ENCODE measurements at regions not wholly inside any gene's neighbourhood (a gene's known extent, or its start where the extent isn't known, plus 50 kb on each side); places are given as distances from the start of the nearest gene placed in this dataset.

DNA sequence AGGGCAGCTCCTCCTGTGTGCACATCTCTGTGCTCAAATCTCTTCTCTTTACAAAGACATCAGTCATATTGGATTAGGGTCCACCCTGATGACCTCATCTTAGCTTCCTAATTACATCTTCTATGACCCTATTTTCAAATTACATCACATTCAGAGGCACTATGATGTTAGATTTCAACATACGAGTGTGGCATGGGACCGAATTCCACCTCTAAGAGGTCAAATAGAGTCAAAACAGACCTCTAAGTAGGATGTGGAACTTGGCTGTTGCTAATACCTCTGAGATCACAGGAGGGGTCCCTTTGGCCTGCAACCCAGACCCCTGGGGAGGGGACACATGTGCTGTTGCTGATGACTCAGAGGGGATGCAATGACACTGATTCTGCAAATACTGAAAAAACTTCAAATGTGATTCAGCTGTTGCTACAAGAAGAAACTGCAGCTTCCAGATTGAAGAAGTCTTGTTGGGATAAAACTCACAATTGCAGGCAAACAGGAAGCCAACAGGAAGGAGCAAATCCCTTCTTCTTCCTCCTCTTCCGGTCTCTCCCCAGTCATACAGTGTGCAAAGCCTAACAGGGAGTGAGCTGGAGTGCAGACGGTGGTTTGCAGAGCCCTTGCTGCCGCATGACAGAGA, 216.2 kb downstream of the MYLK4 start:
- no peak for DNase-seq

DNA sequence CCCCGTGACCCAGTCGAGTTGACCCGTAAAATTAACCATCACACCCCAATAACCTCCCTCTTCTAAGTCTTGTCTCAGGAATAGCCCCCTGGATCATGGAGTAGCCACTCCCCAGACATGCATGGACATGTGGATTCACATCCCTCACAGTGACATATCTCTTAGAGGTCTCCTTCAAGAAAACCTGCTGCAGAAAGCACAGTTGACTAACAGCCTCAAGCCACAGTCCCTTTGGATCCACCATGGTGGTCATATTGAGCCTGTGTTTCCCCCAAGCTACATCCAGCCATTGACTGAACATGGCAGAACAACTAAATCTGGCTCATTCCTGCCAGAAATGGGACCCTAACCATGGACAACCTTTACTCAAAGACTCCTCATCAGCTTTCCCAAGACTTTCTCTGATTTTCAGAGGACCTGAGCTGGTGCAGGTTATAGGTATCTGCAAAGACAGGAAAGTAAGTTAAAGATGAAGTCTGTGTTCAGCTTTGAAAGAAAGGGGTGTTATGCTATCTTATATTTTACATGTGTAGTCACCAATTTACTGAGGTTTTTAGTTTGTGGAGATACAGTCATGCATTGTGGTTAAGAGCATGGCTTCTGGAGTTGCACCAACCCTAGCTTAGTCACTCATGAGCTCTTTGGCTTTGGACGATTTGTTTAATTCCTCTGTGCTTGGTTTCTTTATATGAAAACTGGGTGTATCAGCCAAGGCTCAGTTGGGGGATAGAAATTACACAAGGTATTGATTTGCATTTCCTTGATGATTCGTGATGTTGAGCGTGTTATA, 219.1 kb downstream of the MYLK4 start:
- no peak for DNase-seq

DNA sequence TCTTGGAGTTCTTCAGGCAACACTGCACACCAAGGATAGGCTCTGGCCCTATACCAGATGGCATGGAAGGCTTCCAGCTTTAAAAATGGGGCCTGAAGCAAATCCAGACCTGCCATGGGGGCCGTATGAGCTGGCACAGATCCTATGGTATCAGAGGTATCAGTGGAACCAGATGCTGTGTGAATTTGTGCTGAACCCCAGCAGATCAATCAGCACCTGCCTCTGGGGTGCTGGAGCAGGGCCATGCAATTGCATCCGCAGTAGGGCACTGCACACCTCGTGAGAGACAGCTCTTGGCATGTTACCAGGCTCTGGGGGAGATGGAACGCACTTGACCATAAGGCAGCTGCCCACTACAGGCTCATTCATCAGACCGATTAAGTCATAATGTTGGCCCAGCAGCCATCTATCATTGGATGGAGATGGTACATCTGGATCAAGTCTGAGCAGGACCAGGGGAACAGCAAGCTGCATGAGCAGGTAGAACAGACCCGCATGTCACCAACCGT, 221.5 kb downstream of the MYLK4 start:
- DNase-seq: no peak

DNA sequence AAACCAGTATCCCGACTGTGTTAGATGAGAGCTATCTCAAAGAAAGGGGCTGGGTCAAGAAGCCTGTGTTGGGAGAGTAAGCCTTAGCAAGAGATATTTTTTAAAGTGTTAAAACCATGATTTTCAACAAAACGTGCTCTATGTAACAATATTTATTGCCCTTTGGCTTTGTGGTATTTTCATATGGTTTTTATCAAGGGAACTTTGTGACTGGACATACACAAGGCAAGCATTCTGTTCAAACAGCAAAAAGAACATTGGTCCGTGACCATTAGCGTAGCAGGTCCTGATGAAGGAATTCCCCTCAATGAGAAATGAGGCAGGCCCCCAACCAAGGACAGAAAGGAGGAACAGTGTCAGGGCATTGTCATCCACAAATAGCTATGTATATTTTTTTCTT, 222.6 kb downstream of the MYLK4 start:
- no peak for DNase-seq

DNA sequence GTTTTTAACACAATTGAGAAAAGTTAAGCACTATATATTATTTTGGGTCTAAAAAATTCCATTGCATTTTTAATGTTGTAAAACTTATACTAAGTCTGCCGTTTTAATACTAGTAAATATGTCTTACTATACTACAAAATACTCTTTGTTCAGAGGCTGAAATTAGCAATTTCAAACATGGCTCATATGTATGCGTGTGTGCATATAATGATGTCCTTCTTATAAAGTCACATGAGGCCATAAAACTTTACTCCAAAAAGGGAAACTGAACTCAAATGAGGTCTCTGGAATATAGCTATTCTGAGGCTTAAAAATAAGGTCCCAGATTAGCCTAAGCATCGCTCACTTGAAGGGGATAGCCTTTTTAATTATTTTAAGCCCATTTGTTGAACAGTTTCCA, 224.0 kb downstream of the MYLK4 start:
- no peak for DNase-seq

DNA sequence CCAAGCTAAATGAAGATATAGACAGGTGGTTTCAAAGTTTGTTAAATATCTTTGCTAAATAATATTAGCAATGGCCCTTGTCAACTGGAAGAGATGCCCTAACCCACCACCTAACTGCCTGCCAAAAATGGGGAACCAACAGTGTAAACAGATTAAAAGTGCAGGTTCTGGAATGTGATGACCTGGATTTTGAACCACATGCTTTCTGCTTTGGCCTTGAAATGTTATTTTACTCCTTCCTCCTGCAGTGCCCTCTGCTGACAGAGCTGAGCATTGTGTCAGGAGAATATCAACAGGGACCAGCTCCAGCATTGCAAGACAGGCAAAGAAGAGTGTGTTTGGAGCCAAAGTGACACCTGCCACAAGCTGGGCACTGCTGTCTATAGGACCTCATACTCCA, 226.6 kb downstream of the MYLK4 start:
- DNase-seq: no peak

DNA sequence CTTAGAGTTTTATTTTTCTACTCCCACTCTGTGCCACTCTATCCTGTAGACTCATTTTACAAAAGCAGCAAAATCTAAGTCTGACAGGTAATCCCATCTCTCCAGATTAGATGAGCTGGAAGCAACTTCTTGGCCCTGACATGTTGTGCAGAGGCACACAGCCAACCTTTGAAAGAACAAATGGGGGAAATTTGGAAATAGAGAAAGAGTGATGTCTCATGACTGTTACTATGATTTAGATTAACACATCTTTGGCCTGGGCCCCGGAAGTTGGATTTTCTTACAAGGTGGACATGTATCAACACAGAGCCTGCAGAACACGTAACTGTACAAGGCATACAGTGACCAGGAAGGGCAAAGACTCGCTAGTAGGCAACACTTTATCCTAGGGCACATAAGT, 227.7 kb downstream of the MYLK4 start:
- no peak for DNase-seq

DNA sequence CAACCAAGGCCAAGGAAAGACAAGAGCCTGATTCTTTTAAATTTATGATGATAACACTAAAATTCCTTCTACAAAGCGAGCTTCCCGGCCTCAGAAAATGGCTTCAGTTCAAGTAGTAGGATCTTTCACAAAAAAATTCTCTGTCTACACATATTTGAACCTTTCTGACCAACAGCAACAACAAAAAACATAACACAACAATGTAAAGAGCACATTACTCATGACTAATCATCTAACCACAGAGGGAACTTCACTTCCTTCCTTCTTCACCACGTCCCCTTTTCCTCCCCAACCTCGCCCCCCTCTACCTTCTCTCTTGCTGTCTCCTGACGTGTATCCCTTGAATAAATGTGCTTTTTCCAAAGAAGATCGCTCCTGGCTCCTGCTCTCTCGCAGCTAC, 228.2 kb downstream of the MYLK4 start:
- DNase-seq: no peak

DNA sequence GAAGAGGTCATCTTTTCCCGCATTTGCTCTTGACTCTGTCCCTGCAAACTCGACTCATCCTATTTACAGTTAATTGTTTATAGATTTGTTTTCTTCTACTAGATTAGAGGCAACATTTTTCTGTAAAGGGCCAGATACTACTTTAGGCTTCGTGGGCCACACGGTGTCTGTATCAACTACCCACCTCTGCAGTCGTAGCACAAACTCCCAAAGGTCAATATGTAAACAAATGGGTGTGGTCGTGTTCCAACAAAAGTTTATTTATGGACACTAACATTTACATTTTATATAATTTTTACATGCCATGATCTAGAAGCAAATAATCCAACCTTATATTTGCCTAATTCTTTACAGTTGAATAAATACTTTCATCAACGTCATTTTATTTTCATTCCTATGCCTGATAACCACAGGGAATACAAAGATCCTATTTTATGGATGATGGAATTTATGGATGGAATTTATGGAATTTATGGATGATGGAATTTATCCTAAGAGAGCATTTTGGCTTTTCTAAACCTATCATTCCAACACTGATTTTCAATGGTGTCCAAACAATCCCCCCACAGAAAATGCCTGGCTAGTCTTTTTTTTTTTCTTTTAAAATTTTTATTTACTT, 232.8 kb downstream of the MYLK4 start:
- no peak for DNase-seq

DNA sequence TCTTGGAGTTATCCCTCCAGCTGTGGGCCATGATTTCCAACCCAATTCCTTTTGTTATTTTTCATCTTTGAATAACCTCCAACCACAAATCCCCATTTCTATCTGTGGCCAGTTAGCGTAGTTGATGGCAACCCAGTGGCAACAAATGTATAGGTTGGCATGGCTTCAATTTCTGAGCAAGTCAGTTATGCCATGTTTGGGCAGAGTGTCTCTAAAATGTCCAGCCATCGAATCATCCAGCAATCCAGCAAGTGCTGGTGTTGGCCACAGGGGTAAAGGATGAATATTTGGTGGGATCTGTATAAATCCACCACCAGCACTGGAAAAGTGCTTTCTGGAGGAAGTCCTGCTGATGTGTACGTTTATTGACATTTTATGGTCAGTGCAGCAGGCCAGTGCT, 233.3 kb downstream of the MYLK4 start:
- no peak for DNase-seq

DNA sequence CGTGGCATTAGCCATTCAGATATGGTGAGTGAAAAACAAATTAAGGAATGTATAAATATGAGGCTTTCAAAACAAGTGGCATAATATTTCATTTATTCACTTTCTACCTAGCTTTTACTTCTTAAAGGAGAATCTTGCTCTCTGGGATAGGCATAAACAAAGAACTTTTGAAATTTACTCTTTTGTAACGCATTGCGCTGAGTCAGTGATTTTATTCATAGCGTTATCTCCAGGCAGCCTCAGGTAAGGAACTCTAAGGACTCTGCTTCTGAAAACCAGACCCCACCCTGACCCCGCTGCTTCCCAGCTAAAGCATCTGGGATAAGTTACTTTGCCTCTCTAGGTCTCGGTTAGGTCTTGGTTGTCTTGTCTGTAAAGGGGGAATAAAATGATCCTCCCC, 234.7 kb downstream of the MYLK4 start:
- no peak for DNase-seq

DNA sequence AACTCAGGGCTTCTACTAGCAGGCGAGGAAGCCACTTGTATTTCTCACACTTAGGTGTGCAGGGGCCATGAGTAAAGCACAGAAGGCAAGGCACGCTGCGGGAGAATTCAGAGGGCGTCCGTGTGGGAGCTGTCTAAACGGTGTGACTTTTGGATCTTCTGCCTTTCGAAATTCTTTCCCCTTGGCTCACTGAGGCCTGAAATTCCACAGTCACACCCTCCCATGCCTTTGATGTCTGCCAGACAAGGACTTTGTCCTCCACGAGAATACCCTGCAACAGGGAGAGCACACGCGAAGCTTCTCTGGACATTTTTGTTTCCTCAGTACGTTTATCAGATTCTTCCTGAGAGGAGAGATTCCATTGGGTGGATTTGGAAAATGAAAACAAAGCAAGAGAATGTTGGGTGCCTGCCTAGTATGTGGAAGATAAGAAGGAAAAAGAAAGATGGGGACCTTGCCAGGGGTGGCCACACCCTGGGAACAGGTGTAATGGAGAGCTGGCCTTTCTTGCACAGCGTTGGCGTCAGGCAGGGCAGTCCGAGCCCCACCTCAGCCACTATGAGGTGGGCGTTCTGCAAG, 235.7 kb downstream of the MYLK4 start:
- no peak for DNase-seq

DNA sequence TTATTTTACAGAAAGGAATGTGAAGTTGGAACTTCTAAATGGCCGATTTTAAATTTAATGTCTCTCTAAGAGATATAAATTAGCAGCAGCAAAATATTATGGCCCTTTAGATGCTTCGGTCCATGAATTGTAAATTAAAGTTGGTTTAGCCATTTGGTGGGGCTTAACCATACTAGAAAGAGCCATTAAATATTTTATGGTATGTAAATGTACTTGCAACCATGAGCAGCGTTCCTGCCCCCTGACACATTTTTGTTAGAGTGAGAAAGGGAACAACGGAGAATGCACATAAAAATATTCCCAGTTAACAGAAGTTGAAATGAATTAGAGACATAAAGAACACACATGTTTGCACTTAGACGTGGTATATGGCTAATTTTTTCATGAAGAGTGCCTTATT, 237.9 kb downstream of the MYLK4 start:
- no peak for DNase-seq

DNA sequence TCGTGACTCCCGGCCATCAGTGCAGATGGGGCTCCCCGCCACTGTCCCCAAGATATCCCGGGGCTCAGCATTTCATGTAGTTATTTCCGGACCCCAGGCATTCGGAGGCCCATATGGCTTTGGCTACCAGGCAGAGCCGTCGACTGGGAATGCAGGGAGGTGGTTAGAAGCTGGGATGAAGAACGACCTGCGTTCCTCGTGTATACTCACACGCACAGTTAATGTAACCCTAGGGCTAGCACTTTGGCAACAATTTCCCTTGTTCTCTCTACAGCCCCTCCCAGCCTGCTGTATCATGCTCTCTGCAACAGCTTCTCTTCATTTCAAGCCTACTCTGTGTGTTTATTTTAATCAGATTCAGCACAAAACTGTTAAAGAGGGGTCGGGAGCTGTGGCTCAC, 240.4 kb downstream of the MYLK4 start:
- DNase-seq: no peak

DNA sequence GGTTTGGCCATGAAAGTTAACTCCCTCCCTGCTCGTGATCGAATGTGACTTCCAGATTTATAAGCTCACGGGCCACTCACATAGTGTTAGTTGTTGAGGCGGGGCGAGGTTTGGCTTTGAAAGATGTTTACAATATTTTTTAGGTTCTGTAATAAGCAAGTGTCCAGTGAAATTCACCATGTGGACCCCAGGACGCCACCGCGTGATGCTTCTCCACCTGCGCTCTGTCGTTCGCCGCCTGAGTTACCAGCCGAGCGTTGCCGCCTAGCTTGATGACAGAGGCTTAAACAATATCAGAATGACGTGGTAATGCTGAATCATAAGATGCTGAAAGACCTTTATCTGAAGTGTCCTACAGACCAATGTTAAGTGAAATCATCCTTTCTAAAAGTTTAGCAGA, 241.0 kb downstream of the MYLK4 start:
- no peak for DNase-seq

DNA sequence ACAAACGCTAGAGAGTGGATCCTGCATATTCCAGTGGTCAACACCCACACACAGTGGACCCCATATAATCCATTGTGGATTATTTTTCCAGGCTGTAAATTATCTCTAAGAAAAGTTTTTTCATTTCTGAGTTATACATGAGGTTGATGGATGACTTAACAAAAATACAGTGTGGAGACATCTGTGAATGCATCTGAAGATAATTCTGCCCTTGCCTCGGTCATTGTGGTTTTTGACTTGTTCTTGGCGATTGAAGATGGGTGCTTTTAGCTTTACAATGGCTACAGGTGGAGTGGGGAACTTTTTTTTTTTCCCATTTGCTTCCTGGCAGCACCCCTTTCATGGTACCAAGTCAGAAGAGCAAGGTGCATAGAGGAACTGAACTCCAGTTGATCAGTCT, 242.7 kb downstream of the MYLK4 start:
- DNase-seq: no peak

DNA sequence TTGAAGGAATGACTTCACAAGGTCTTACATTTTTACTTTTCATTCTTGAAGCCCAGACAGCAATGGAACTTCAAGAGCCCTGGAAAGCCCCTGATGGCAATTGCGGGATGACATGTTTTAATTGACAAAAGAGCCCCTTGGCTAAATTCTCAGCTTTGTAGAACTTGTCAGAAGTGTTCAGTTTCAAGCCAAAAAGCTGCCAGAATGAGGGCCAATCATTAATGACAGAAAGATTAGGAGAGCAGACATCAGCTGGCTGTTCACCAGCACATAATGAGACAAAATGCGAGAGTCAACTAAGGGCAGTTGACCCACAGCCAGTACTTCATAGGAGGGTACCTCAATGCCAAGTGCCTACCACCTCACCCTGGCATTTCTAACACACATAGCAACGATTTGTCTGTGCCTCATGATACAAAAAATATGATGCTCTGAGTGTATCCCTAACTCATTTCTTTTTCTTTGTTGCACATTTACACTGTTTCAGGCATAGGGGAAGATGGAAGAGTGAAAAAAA, 243.1 kb downstream of the MYLK4 start:
- no peak for DNase-seq

DNA sequence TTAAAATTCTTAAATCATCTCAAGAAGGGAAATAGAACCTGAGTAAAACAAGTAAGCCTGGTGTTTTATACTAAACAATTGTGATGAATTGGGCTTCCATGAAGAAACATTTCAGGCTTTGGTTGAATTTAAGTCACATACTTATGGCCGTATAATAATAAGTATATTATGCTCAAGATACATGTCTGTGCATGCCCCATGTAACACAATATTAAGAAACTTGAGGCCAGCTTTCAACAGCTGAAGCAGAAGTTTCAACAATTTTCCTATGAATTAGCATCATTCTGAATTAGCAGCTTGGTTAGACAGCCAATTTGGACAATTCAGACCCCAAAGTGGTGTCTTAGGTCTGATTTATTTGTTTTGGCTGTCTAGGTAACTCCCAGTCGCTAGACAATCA, 243.7 kb downstream of the MYLK4 start:
- no peak for DNase-seq

DNA sequence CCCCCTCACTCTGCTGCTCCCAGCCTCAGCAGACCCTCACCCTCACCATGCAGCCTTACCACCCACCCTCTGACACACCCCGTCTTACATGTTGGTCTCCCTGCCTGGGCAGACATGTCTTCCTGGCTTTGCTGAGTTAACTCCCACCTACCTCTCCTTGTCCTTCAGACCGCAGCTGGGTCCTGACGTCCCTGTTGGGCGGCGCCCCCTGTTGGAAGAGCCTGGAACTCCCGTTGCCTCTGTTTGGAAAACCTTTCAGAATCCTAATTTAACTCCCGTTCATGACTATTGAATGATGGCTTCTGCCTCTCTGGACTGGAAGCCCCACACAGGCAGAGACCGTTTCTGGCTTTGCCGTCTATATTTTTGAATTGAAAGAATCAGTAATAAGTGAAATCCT, 245.1 kb downstream of the MYLK4 start:
- DNase-seq: no peak

DNA sequence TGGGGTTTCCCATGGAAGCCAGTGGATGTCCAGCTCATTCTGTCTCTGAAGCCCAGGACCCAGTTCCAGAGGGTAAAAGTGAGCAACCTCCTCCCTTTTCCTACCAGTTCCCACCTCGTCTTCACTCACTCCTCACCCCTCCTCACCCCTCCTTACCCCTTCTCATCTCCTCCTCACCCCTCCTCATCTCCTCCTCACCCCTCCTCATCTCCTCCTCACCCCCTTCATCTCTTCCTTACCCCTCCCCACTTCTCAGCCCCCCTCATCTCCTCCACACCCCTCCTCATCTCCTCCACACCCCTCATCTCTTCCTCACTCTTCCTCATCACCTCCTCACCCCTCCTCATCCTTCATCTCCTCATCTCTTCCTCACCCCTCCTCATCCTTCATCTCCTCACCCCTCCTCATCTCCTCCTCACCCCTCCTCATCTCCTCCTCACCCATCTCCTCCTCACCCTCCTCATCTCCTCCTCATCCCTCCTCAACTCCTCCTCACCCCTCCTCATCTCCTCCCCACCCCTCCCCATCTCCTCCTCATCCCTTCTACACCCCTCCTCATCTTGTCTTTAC, 246.1 kb downstream of the MYLK4 start:
- DNase-seq: no peak

DNA sequence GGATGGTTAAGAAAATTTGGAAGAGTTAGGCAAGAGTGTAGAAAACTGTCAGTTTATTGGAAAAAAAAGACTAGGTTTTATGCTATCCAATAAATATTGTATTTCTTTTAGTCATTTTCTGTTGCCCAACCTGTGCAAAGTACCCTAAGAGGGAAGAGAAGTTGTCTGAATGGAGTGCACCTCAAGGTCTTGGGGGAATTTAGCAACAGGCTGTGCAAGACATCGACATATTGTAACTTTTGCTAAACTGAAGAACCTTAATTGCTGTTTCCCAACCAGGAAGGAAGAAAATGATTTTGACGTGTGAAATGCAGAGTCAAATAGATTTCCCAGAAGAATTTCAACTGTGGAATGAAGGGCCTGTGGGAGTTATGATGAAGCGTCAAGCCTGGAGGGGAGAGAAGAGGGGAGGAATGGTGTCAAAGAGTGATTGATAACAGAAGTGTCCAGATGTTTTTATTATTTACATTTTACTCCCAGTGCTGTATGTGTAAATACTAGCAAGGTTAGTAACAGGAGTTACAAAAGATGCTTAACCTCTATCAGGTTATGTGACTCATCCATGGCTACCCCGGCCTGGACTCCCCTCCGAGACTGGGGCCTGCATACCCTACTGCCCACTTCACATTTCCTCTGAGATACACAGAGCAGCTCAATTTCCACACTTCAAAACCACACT, 246.8 kb downstream of the MYLK4 start:
- DNase-seq: no peak

DNA sequence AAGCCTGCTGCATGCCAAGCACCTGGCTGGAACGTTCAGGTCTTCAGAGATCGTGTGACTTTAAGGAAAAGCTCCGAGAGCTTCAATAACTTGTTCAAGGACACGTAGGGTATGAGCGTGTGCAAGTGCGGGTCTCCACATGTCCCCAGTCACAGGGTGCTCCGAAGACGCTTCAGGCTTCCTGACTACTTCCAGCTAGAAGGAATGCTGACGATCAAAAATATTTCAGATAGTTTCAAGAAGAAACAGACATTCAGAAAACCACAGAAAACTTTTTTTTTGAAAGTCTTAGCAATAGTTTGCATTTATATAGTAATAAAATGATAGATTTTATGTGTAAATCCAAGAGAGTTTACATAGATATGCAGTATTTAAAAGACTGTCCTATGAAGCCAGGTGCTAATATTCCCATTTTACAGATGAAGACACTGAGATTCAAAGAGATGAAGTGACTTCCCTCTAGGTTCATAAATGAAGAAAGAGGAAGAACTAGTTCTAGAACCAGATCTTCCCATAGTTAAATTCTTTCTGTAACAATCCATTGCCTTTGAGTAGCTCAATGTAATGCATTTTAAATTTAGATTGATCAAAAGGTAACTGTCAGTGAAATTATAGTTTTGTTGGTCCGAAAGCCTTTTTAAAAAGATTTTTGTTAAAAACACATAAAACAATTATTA, 247.6 kb downstream of the MYLK4 start:
- DNase-seq: no peak

All from hindlimb muscle (tissue), 1 donor.